NT2/D1 (cell line): ENCODE measurements at regions not wholly inside any gene's neighbourhood (a gene's known extent, or its start where the extent isn't known, plus 50 kb on each side); places are given as distances from the start of the nearest gene placed in this dataset.

Source experiments
- SUZ12 ChIP-seq: IDR thresholded peaks from 2 replicates; pipeline ENCODE4 v1.6.1; 2011; ENCODE audit not compliant: insufficient read length, insufficient read depth; ENCODE audit errors: extremely low read depth
- YY1 ChIP-seq: IDR thresholded peaks from 2 replicates; pipeline ENCODE4 v1.6.1; 2011; ENCODE audit not compliant: insufficient read length, insufficient read depth
- ZNF274 ChIP-seq: IDR thresholded peaks from 2 replicates; pipeline ENCODE4 v1.6.1; 2011; ENCODE audit warnings: mild to moderate bottlenecking, low read depth, low read length

DNA sequence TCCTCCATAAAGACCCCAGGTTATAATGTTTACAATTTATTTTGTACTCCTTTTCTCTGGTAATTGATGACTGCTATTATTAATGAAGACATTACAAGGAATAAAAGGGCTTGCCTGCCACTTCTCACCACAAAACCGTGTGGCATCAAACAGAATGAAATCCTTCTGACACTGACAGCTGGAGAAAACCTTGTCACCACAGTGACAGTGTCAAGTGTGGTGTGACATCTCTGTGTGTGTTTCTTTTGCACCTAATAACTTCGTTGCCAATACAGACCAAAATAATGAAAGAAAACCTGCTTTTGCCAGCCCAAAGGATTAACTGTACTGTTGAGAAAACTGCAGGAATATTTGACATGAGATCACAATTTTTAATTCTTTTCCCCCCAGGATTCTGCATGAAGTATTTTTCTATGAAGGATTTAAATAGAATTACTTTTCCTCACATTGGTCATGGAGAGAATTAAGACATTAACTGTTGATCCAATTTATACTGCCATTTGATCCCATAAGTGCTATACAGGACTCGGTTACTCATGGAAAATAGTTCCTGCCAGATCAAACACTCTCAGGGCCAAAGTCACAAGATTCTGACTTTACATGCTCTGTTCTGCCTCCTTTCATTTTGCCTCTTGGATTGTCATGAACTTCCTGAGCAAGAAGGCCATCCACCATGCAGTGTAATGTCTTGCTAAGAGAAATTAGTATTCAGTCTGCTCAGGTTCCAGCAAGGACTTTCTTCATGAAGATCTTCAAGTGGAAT lies 60.4 kb upstream of the IFNG-AS1 start:
- TF ChIP-seq ZNF274: no peak
- no peak for TF ChIP-seq YY1
- TF ChIP-seq SUZ12: no peak
